ENCODE measurements at regions not wholly inside any gene's neighbourhood (a gene's known extent, or its start where the extent isn't known, plus 50 kb on each side); places are given as distances from the start of the nearest gene placed in this dataset.

DNA sequence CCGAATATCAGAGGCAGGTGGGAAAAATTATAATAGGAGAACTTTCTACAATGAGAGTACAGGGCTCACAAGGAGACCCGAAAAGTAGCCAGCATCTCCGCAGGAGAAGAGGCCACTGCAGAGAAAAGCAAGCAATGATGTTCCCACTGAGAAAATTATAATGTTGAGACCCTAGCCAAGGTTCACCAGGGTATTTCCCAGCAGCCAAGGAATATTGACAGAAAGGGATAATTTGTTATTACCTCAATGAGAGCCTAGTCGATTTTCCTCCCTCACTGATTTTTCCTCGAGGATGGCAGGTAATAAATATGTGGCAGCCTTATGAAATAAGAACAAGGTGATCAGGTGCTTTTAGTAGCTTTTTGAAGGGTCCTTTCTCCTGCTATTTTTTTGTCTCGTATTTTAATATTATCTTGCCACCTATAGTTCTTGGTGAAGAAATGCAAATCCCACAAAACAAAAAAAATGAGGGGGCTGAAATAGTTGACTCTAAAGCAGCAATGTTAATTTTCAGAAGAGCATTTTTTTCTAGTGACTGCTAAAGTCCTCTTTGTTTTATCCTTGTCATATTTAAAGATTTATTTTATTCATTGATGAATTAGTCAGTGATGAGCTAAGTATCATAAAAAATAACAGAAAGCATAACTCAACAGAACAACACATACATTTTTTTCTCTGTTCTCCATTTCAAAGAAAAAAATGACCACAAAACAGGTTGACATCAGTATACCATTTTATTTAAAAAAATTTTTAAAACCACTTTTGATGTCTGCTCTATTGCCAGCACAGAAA is 215.4 kb downstream of the KCNE4 start:
- DNase-seq, result no peak
- no peak overlapping the region for H3K4me2 ChIP-seq (ENCODE audit: low read length, poor library complexity, severe bottlenecking)
- no peak overlapping the region for H3K4me3 ChIP-seq (ENCODE audit: insufficient read depth in 1 of 2, low read depth in 1 of 2, low read length in 2 of 2)
- H2AK5ac ChIP-seq (ENCODE audit: low read length, severe bottlenecking), result no peak overlapping the region
- no peak overlapping the region for H2BK120ac ChIP-seq (ENCODE audit: low read depth, low read length)
- H3K27ac ChIP-seq (ENCODE audit: low read length, poor library complexity, severe bottlenecking), result no peak overlapping the region
- H3K4me1 ChIP-seq (ENCODE audit: control insufficient read depth, insufficient read depth, low read depth, low read length), result peaks cover 6% of the 10 kb centered on the region
- H3K36me3 ChIP-seq (ENCODE audit: control insufficient read depth in 1 of 2, insufficient read depth in 2 of 2, low read depth in 1 of 2, low read length in 2 of 2), result no peaks in the 10 kb centered on the region
- H3K14ac ChIP-seq (ENCODE audit: low read length in 2 of 2), result no peak overlapping the region
- H2AFZ ChIP-seq (ENCODE audit: low read depth, low read length), result no peak overlapping the region
- H3K18ac ChIP-seq (ENCODE audit: low read depth in 1 of 2, low read length in 2 of 2), result no peak overlapping the region
- peak overlapping the region; percentile 73 for H2BK5ac ChIP-seq (ENCODE audit: low read depth, low read length, poor library complexity, severe bottlenecking)
- no peak overlapping the region for H3K4ac ChIP-seq (ENCODE audit: low read depth in 1 of 2, low read length in 2 of 2)
- H4K91ac ChIP-seq (ENCODE audit: low read length), result no peak overlapping the region
- H2BK15ac ChIP-seq (ENCODE audit: low read depth, poor library complexity, severe bottlenecking), result no peak overlapping the region
- no peak overlapping the region for H4K8ac ChIP-seq (ENCODE audit: low read length)
- no peaks in the 10 kb centered on the region for H3K9me3 ChIP-seq (ENCODE audit: control insufficient read depth, low read length)
- H3K79me1 ChIP-seq (replicated peaks; ENCODE audit: low read length, poor library complexity, severe bottlenecking), result no peaks in the 10 kb centered on the region
- H3K9ac ChIP-seq (ENCODE audit: low read length), result no peak overlapping the region
- no peak overlapping the region for H2BK12ac ChIP-seq (ENCODE audit: low read length in 2 of 2)
- H3K27me3 ChIP-seq (ENCODE audit: control insufficient read depth in 1 of 2, insufficient read depth in 1 of 2, low read length in 2 of 2), result no peaks in the 10 kb centered on the region
- H3K23ac ChIP-seq (ENCODE audit: low read length in 2 of 2), result no peak overlapping the region
- WGBS, result 89% methylated on average over 5 of the region's 6 CpGs

GRCh38 chr2:223269386-223269785 is 217.4 kb downstream of the KCNE4 start:
- Histone ChIP-seq H2BK12ac (ENCODE audit: low read length in 2 of 2) (no peak overlapping the region), H3K27ac (ENCODE audit: low read length, poor library complexity, severe bottlenecking) (peak overlapping the region; percentile 20), H4K8ac (ENCODE audit: low read length) (no peak overlapping the region), H3K4ac (ENCODE audit: low read depth in 1 of 2, low read length in 2 of 2) (no peak overlapping the region), H3K79me1 (replicated peaks; ENCODE audit: low read length, poor library complexity, severe bottlenecking) (no peaks in the 10 kb centered on the region), H2BK5ac (ENCODE audit: low read depth, low read length, poor library complexity, severe bottlenecking) (no peak overlapping the region), H3K14ac (ENCODE audit: low read length in 2 of 2) (no peak overlapping the region), H3K4me3 (ENCODE audit: insufficient read depth in 1 of 2, low read depth in 1 of 2, low read length in 2 of 2) (no peak overlapping the region), H2BK120ac (ENCODE audit: low read depth, low read length) (no peak overlapping the region), H2AK5ac (ENCODE audit: low read length, severe bottlenecking) (no peak overlapping the region), H3K23ac (ENCODE audit: low read length in 2 of 2) (no peak overlapping the region), H4K91ac (ENCODE audit: low read length) (no peak overlapping the region), H3K18ac (ENCODE audit: low read depth in 1 of 2, low read length in 2 of 2) (no peak overlapping the region), H2AFZ (ENCODE audit: low read depth, low read length) (no peak overlapping the region), H3K9ac (ENCODE audit: low read length) (no peak overlapping the region), H3K27me3 (ENCODE audit: control insufficient read depth in 1 of 2, insufficient read depth in 1 of 2, low read length in 2 of 2) (no peaks in the 10 kb centered on the region), H2BK15ac (ENCODE audit: low read depth, poor library complexity, severe bottlenecking) (no peak overlapping the region), H3K4me2 (ENCODE audit: low read length, poor library complexity, severe bottlenecking) (no peak overlapping the region), H3K9me3 (ENCODE audit: control insufficient read depth, low read length) (no peaks in the 10 kb centered on the region), H3K4me1 (ENCODE audit: control insufficient read depth, insufficient read depth, low read depth, low read length) (peaks cover 2% of the 10 kb centered on the region), H3K36me3 (ENCODE audit: control insufficient read depth in 1 of 2, insufficient read depth in 2 of 2, low read depth in 1 of 2, low read length in 2 of 2) (no peaks in the 10 kb centered on the region)
- DNase-seq, result no peak
- no CpG with 5 or more reads among the region's 1 CpG for WGBS

- DNase-seq, result no peak
- Histone ChIP-seq H3K4me1 (ENCODE audit: control insufficient read depth, insufficient read depth, low read depth, low read length) (no peaks in the 10 kb centered on the region), H3K36me3 (ENCODE audit: control insufficient read depth in 1 of 2, insufficient read depth in 2 of 2, low read depth in 1 of 2, low read length in 2 of 2) (no peaks in the 10 kb centered on the region), H3K9ac (ENCODE audit: low read length) (no peak overlapping the region), H3K4ac (ENCODE audit: low read depth in 1 of 2, low read length in 2 of 2) (no peak overlapping the region), H4K91ac (ENCODE audit: low read length) (no peak overlapping the region), H3K4me2 (ENCODE audit: low read length, poor library complexity, severe bottlenecking) (no peak overlapping the region), H2BK120ac (ENCODE audit: low read depth, low read length) (no peak overlapping the region), H3K27me3 (ENCODE audit: control insufficient read depth in 1 of 2, insufficient read depth in 1 of 2, low read length in 2 of 2) (no peaks in the 10 kb centered on the region), H3K9me3 (ENCODE audit: control insufficient read depth, low read length) (no peaks in the 10 kb centered on the region), H2BK5ac (ENCODE audit: low read depth, low read length, poor library complexity, severe bottlenecking) (no peak overlapping the region), H3K79me1 (replicated peaks; ENCODE audit: low read length, poor library complexity, severe bottlenecking) (no peaks in the 10 kb centered on the region), H3K4me3 (ENCODE audit: insufficient read depth in 1 of 2, low read depth in 1 of 2, low read length in 2 of 2) (no peak overlapping the region), H3K27ac (ENCODE audit: low read length, poor library complexity, severe bottlenecking) (no peak overlapping the region), H3K18ac (ENCODE audit: low read depth in 1 of 2, low read length in 2 of 2) (no peak overlapping the region), H2BK15ac (ENCODE audit: low read depth, poor library complexity, severe bottlenecking) (no peak overlapping the region), H3K23ac (ENCODE audit: low read length in 2 of 2) (no peak overlapping the region), H2AK5ac (ENCODE audit: low read length, severe bottlenecking) (peak overlapping the region; percentile 75), H4K8ac (ENCODE audit: low read length) (no peak overlapping the region), H2AFZ (ENCODE audit: low read depth, low read length) (no peak overlapping the region), H2BK12ac (ENCODE audit: low read length in 2 of 2) (no peak overlapping the region), H3K14ac (ENCODE audit: low read length in 2 of 2) (no peak overlapping the region)
- 97% methylated on average over 5 of the region's 5 CpGs for WGBS
Measured at GRCh38 chr2:223270548-223270947, 218.6 kb downstream of the KCNE4 start.

- Histone ChIP-seq H3K23ac (ENCODE audit: low read length in 2 of 2) (no peak overlapping the region), H3K27me3 (ENCODE audit: control insufficient read depth in 1 of 2, insufficient read depth in 1 of 2, low read length in 2 of 2) (no peaks in the 10 kb centered on the region), H3K4me2 (ENCODE audit: low read length, poor library complexity, severe bottlenecking) (no peak overlapping the region), H3K79me1 (replicated peaks; ENCODE audit: low read length, poor library complexity, severe bottlenecking) (no peaks in the 10 kb centered on the region), H3K4me1 (ENCODE audit: control insufficient read depth, insufficient read depth, low read depth, low read length) (no peaks in the 10 kb centered on the region), H3K4me3 (ENCODE audit: insufficient read depth in 1 of 2, low read depth in 1 of 2, low read length in 2 of 2) (no peak overlapping the region), H2BK12ac (ENCODE audit: low read length in 2 of 2) (no peak overlapping the region), H4K8ac (ENCODE audit: low read length) (no peak overlapping the region), H3K9me3 (ENCODE audit: control insufficient read depth, low read length) (no peaks in the 10 kb centered on the region), H2BK5ac (ENCODE audit: low read depth, low read length, poor library complexity, severe bottlenecking) (no peak overlapping the region), H3K4ac (ENCODE audit: low read depth in 1 of 2, low read length in 2 of 2) (no peak overlapping the region), H2BK15ac (ENCODE audit: low read depth, poor library complexity, severe bottlenecking) (no peak overlapping the region), H2BK120ac (ENCODE audit: low read depth, low read length) (no peak overlapping the region), H3K9ac (ENCODE audit: low read length) (no peak overlapping the region), H4K91ac (ENCODE audit: low read length) (no peak overlapping the region), H3K18ac (ENCODE audit: low read depth in 1 of 2, low read length in 2 of 2) (no peak overlapping the region), H2AK5ac (ENCODE audit: low read length, severe bottlenecking) (no peak overlapping the region), H2AFZ (ENCODE audit: low read depth, low read length) (no peak overlapping the region), H3K27ac (ENCODE audit: low read length, poor library complexity, severe bottlenecking) (no peak overlapping the region), H3K14ac (ENCODE audit: low read length in 2 of 2) (no peak overlapping the region), H3K36me3 (ENCODE audit: control insufficient read depth in 1 of 2, insufficient read depth in 2 of 2, low read depth in 1 of 2, low read length in 2 of 2) (no peaks in the 10 kb centered on the region)
- no peak for DNase-seq
Measured at GRCh38 chr2:223273995-223274394, 222.0 kb downstream of the KCNE4 start.

All from mesenchymal stem cell (in vitro differentiated cells and primary cell).